IMR-90 (cell line): ENCODE measurements at regions not wholly inside any gene's neighbourhood (a gene's known extent, or its start where the extent isn't known, plus 50 kb on each side); places are given as distances from the start of the nearest gene placed in this dataset.

Source experiments
- ATAC-seq: fragments of 200-7000 bp; cut with Tn5 transposase; 2 replicates; pipeline ENCODE4 v1.9.1; 2020; ENCODE audit warnings: low read depth, mild to moderate bottlenecking, moderate library complexity
- BruUV-seq: library from RNA; stranded (reverse); fragments of 400-500 nt; replicated peaks from 2 replicates; lab custom pipeline; 2021; lab: Mats Ljungman, UMichigan
- CTCF ChIA-PET: fragments of 300-600 bp; formaldehyde crosslinking; extraction: SDS; loops from one replicate; lab custom pipeline; 2021; ENCODE audit warnings: antibody characterized with exemption; lab: Yijun Ruan, JAX
- POLR2A ChIA-PET: fragments of 300-600 bp; sonication (Branson Sonifier 250); formaldehyde crosslinking; loops from one replicate; lab custom pipeline; 2022; ENCODE audit warnings: antibody characterized with exemption; ENCODE audit not compliant: unreplicated experiment; lab: Charles Lee
- DNase-seq: peaks from one replicate; pipeline ENCODE4 v3.0.0; 2013
- H2AFZ ChIP-seq: replicated peaks from 2 replicates; pipeline ENCODE3; 2013; ENCODE audit warnings: low read length, mild to moderate bottlenecking; ENCODE audit not compliant: poor library complexity
- H2AK5ac ChIP-seq: 2 replicates; pipeline ENCODE4 v1.6.1; 2013; ENCODE audit warnings: low read depth, low read length, inconsistent platforms
- H2AK9ac ChIP-seq: replicated peaks from 2 replicates; pipeline ENCODE3; 2013; ENCODE audit warnings: mild to moderate bottlenecking, low read depth, low read length, moderate library complexity; ENCODE audit not compliant: poor library complexity
- H2BK120ac ChIP-seq: 2 replicates; pipeline ENCODE4 v1.6.1; 2013; ENCODE audit warnings: low read depth, low read length, inconsistent platforms
- H2BK15ac ChIP-seq: 3 replicates; pipeline ENCODE4 v1.6.1; 2013; ENCODE audit warnings: low read depth, low read length, inconsistent platforms
- H2BK20ac ChIP-seq: 2 replicates; pipeline ENCODE4 v1.6.1; 2013; ENCODE audit warnings: low read depth, mild to moderate bottlenecking, inconsistent platforms, low read length, moderate library complexity
- H2BK5ac ChIP-seq: 2 replicates; pipeline ENCODE4 v1.6.1; 2013; ENCODE audit warnings: mild to moderate bottlenecking, low read depth, low read length, inconsistent platforms; ENCODE audit not compliant: poor library complexity, severe bottlenecking
- H3K14ac ChIP-seq: replicated peaks from 2 replicates; pipeline ENCODE4 v1.6.1; 2013; ENCODE audit warnings: low read depth, low read length, inconsistent platforms
- H3K18ac ChIP-seq: 2 replicates; pipeline ENCODE4 v1.6.1; 2013; ENCODE audit warnings: low read depth, low read length, control low read depth
- H3K23ac ChIP-seq: 2 replicates; pipeline ENCODE4 v1.6.1; 2013; ENCODE audit warnings: low read depth, low read length, inconsistent platforms
- H3K27ac ChIP-seq: 2 replicates; pipeline ENCODE4 v1.5.1; 2013; ENCODE audit warnings: mild to moderate bottlenecking, control low read depth, low read length; ENCODE audit not compliant: insufficient read depth
- H3K27me3 ChIP-seq: 2 replicates; pipeline ENCODE4 v1.6.1; 2013; ENCODE audit warnings: low read length; ENCODE audit not compliant: control insufficient read depth, insufficient read depth
- H3K36me3 ChIP-seq: 2 replicates; pipeline ENCODE4 v1.6.1; 2013; ENCODE audit warnings: low read length, mixed read lengths; ENCODE audit not compliant: control insufficient read depth, insufficient read depth
- H3K4ac ChIP-seq: 2 replicates; pipeline ENCODE4 v1.6.1; 2013; ENCODE audit warnings: low read depth, low read length, inconsistent platforms
- H3K4me1 ChIP-seq: 2 replicates; pipeline ENCODE4 v1.6.1; 2013; ENCODE audit warnings: low read length, mixed read lengths; ENCODE audit not compliant: control insufficient read depth, insufficient read depth
- H3K4me2 ChIP-seq: 2 replicates; pipeline ENCODE4 v1.6.1; 2013; ENCODE audit warnings: low read depth, mild to moderate bottlenecking, control low read depth, low read length, moderate library complexity
- H3K4me3 ChIP-seq: 2 replicates; pipeline ENCODE4 v1.5.1; 2013; ENCODE audit warnings: low read depth, mild to moderate bottlenecking, control low read depth, low read length, moderate library complexity; ENCODE audit not compliant: insufficient read depth
- H3K56ac ChIP-seq: 2 replicates; pipeline ENCODE4 v1.6.1; 2013; ENCODE audit warnings: low read length, inconsistent platforms; ENCODE audit not compliant: insufficient read depth; ENCODE audit errors: extremely low read depth
- H3K79me1 ChIP-seq, 2 experiments: 2 replicates each; pipeline ENCODE4 v1.6.1; 2013; ENCODE audit warnings: low read length in 2 of 2, inconsistent platforms in 1 of 2, low read depth in 1 of 2
- H3K9ac ChIP-seq: 2 replicates; pipeline ENCODE4 v1.6.1; 2013; ENCODE audit warnings: low read depth, low read length, control low read depth
- H3K9me1 ChIP-seq: 2 replicates; pipeline ENCODE4 v1.6.1; 2013; ENCODE audit warnings: low read length, inconsistent platforms; ENCODE audit not compliant: insufficient read depth
- H3K9me3 ChIP-seq: 2 replicates; pipeline ENCODE4 v1.6.1; 2013; ENCODE audit warnings: low read length; ENCODE audit not compliant: control insufficient read depth, insufficient read depth
- H4K20me1 ChIP-seq: 2 replicates; pipeline ENCODE4 v1.6.1; 2013; ENCODE audit warnings: low read length, inconsistent platforms; ENCODE audit not compliant: insufficient read depth
- H4K5ac ChIP-seq: 2 replicates; pipeline ENCODE4 v1.6.1; 2013; ENCODE audit warnings: mild to moderate bottlenecking, low read depth, low read length, control low read depth
- H4K8ac ChIP-seq, 2 experiments: 2 replicates each; pipeline ENCODE4 v1.6.1; 2013; ENCODE audit warnings: low read depth in 2 of 2, low read length in 2 of 2, control low read depth in 1 of 2, inconsistent platforms in 1 of 2
- H4K91ac ChIP-seq: 2 replicates; pipeline ENCODE4 v1.6.1; 2013; ENCODE audit warnings: low read depth, low read length, inconsistent platforms; ENCODE audit not compliant: insufficient read depth
- BHLHE40 ChIP-seq: fragments of 150-350 bp; IDR thresholded peaks from 2 replicates; pipeline ENCODE4 v1.6.1; 2016; ENCODE audit warnings: mild to moderate bottlenecking, low read depth, low read length
- CEBPB ChIP-seq: IDR thresholded peaks from 2 replicates; pipeline ENCODE4 v1.6.1; 2012; ENCODE audit warnings: low read depth, low read length, improper control_type of control experiment
- CHD1 ChIP-seq: IDR thresholded peaks from 2 replicates; pipeline ENCODE4 v1.6.1; 2012; ENCODE audit warnings: low read depth, low read length, improper control_type of control experiment
- CTCF ChIP-seq: conservative IDR thresholded peaks from 2 replicates; pipeline ENCODE4 v1.5.1; 2012; ENCODE audit warnings: mild to moderate bottlenecking, low read depth, low read length, improper control_type of control experiment
- ELK1 ChIP-seq: fragments of 150-350 bp; IDR thresholded peaks from 2 replicates; pipeline ENCODE4 v1.6.1; 2016; ENCODE audit warnings: low read depth, mild to moderate bottlenecking, low read length, moderate library complexity, borderline replicate concordance
- FOS ChIP-seq: fragments of 150-350 bp; IDR thresholded peaks from 2 replicates; pipeline ENCODE4 v1.6.1; 2016; ENCODE audit warnings: low read depth, low read length
- MAFK ChIP-seq: IDR thresholded peaks from 2 replicates; pipeline ENCODE4 v1.6.1; 2012; ENCODE audit warnings: low read depth, low read length, improper control_type of control experiment
- MAZ ChIP-seq: IDR thresholded peaks from 2 replicates; pipeline ENCODE4 v1.6.1; 2012; ENCODE audit warnings: low read depth, mild to moderate bottlenecking, low read length, improper control_type of control experiment, moderate library complexity, borderline replicate concordance
- MXI1 ChIP-seq: IDR thresholded peaks from 2 replicates; pipeline ENCODE4 v1.6.1; 2012; ENCODE audit warnings: low read depth, mild to moderate bottlenecking, low read length, moderate library complexity, borderline replicate concordance
- POLR2A ChIP-seq: IDR thresholded peaks from 2 replicates; pipeline ENCODE4 v1.6.1; 2012; ENCODE audit warnings: mild to moderate bottlenecking, low read depth, low read length
- RAD21 ChIP-seq: IDR thresholded peaks from 2 replicates; pipeline ENCODE4 v1.6.1; 2012; ENCODE audit warnings: low read length, improper control_type of control experiment
- RCOR1 ChIP-seq: IDR thresholded peaks from 2 replicates; pipeline ENCODE4 v1.6.1; 2012; ENCODE audit warnings: mild to moderate bottlenecking, low read length, improper control_type of control experiment; ENCODE audit not compliant: insufficient replicate concordance
- RFX5 ChIP-seq: IDR thresholded peaks from 2 replicates; pipeline ENCODE4 v1.8.0; 2012; ENCODE audit warnings: low read depth, mild to moderate bottlenecking, low read length, moderate library complexity
- SMC3 ChIP-seq: fragments of 150-350 bp; IDR thresholded peaks from 2 replicates; pipeline ENCODE4 v1.6.1; 2016; ENCODE audit warnings: low read depth, mild to moderate bottlenecking, antibody characterized with exemption, low read length, moderate library complexity
- WGBS, 2 experiments: methylation state at CpG; one replicate each; pipeline versions ENCODE4 v1.1.5 to v1.1.7; 2013; ENCODE audit warnings: missing lambda C conversion rate in 2 of 2; ENCODE audit not compliant: insufficient read length in 1 of 2; ENCODE audit errors: extremely low coverage in 2 of 2; 5-methylcytosine and 5-hydroxymethylcytosine counted together
- dilution Hi-C: fragments of 300-500 bp; cut with HindIII; formaldehyde crosslinking; loops from one replicate; pipeline ENCODE4 v1.14.3; 2018; ENCODE audit warnings: low sequenced_read_pairs; ENCODE audit not compliant: unreplicated experiment
- in situ Hi-C: fragments of 300-500 bp; cut with MboI; formaldehyde crosslinking; loops from 3 replicates; pipeline ENCODE4 v1.14.3; 2019; ENCODE audit warnings: low sequenced_read_pairs, inconsistent platforms, mixed read lengths
- intact Hi-C: fragments of 100-400 bp; cut with micrococcal nuclease; formaldehyde crosslinking; loops from 2 replicates; pipeline ENCODE4 v1.10.0; 2022

- ATAC-seq (no peak), DNase-seq (no peak)
- POLR2A ChIA-PET = no interaction called here
- Histone ChIP-seq H3K27ac (no peak overlapping the region), H3K79me1 (no peaks in the 10 kb centered on the region), H4K5ac (no peak overlapping the region), H2BK20ac (no peak overlapping the region), H2BK15ac (no peak overlapping the region), H2BK120ac (no peak overlapping the region), H3K9ac (no peak overlapping the region), H3K9me1 (no peaks in the 10 kb centered on the region), H3K4me1 (no peaks in the 10 kb centered on the region), H2AK5ac (no peak overlapping the region), H2AK9ac (no peak overlapping the region), H4K20me1 (no peaks in the 10 kb centered on the region), H3K23ac (no peak overlapping the region), H2AFZ (no peak overlapping the region), H3K14ac (no peak overlapping the region), H3K36me3 (no peaks in the 10 kb centered on the region), H3K18ac (no peak overlapping the region), H3K4me2 (no peak overlapping the region), H3K27me3 (no peaks in the 10 kb centered on the region), H3K56ac (no peak overlapping the region), H3K4ac (no peak overlapping the region), H4K91ac (no peak overlapping the region), H3K4me3 (no peak overlapping the region), H2BK5ac (no peak overlapping the region), H4K8ac (no peak overlapping the region), H3K9me3 (peaks cover 7% of the 10 kb centered on the region)
- CTCF ChIA-PET = no interaction called here
- in situ Hi-C loops = no loop called here
- no TSS peak for BruUV-seq
- intact Hi-C loops = no loop called here
- WGBS, 2 experiments = no CpG with 5 or more reads among the region's 1 CpG
- dilution Hi-C loops = no loop called here
- no peak for TF ChIP-seq FOS
- no peak for TF ChIP-seq BHLHE40
- no peak for TF ChIP-seq SMC3
- no peak for TF ChIP-seq RAD21
- TF ChIP-seq RFX5 = no peak
- TF ChIP-seq POLR2A = no peak
- TF ChIP-seq RCOR1 = no peak
- TF ChIP-seq CTCF = no peak
- TF ChIP-seq MAZ = no peak
- TF ChIP-seq ELK1 = no peak
- TF ChIP-seq CHD1 = no peak
- no peak for TF ChIP-seq MAFK
- TF ChIP-seq CEBPB = no peak
- TF ChIP-seq MXI1 = no peak
These were observed 176.5 kb upstream of the PLXNA2 start for GRCh38 chr1:208420696-208421095.
